ENCODE measurements at regions not wholly inside any gene's neighbourhood (a gene's known extent, or its start where the extent isn't known, plus 50 kb on each side); places are given as distances from the start of the nearest gene placed in this dataset.

GRCh38 chr3:67301556-67301955 lies 303.4 kb downstream of the KBTBD8 start:
- TF ChIP-seq CTCF (IDR thresholded peaks at IDR 0.05) = no peak
- no peak for TF ChIP-seq EZH2 (IDR thresholded peaks at IDR 0.05; ENCODE audit: borderline replicate concordance, insufficient read depth, low read depth, low read length, poor library complexity, severe bottlenecking)
